HG03457 (cell line): ENCODE measurements at regions not wholly inside any gene's neighbourhood (a gene's known extent, or its start where the extent isn't known, plus 50 kb on each side); places are given as distances from the start of the nearest gene placed in this dataset.

Experiments used
- ATAC-seq: cut with Tn5 transposase; IDR thresholded peaks from one replicate; pipeline ENCODE4 v1.9.1; 2021; ENCODE audit warnings: moderate number of reproducible peaks; ENCODE audit not compliant: unreplicated experiment

DNA sequence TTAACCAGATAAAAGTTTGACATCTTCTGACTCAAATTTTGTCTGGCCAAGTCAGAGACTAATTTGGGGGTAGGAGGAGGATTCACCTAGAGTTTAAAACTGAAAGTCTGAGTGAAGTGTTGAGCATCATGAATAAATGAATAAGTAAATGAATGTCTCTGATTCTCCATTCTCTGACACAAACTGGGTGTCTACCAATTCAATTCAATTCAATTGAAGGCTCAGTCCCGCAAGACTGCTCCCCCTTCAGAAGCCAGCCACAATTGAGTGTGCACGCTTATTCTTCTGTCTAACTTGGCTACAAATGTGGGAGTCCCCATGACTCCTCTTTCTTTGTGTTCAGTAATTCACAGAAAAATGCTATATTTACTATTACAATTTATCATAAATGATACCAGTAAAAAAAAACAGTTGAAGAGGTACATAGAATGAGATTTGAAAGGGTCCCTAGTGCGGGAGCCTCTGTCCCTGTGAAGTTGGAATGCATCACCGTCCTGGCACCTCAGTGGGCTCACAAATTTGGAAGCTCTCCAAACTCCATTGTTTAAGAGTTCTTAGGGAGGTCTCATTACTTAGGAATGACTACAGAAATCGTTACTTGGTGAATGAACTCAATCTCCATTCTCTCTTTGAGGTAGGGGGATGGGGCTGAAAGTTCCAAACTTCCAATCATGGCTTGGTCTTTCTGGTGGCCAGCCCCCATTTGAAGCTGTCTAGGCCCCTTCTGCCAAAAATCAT, 243.7 kb upstream of the PHYHIPL start:
- ATAC-seq, result no peak

DNA sequence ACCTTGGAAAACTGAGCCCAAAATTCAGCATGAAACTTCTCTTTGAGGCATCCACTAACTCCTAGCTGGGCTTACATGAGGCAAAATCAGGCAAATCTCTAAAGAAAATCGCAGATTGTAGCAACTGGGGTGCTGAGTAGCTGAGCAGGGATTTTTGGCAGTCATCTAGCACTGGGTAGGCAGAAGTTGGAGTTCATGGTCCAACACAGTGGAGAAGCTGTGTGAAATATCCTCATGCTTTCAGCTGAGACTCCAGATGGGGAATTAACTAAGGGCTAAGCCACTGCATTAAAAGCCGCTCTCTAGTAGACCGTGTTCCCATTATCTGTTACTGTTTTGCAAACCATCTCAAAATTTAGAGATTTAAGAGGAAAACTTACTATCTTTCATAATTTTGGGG, 240.1 kb upstream of the PHYHIPL start:
- no peak for ATAC-seq

DNA sequence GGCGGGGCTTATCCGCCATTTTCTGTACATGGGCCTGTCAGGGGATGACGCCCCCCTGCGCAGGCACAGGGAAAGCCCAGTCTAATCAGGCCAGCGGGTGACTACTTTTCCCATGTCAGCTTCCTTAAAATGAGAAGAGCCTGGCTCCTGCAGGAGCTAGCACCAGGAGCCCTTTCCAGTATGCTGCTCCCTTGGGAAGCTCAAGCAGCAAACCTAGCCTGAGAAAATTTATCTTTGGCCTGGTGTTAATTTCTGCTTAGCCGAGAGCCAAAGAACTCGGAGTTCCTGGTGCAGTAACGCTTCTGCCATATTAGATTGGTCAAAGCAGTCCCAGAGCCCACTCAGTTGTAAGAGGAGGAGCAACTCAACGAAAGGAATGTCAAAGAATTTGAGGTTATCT, 239.0 kb upstream of the PHYHIPL start:
- ATAC-seq, result no peak

DNA sequence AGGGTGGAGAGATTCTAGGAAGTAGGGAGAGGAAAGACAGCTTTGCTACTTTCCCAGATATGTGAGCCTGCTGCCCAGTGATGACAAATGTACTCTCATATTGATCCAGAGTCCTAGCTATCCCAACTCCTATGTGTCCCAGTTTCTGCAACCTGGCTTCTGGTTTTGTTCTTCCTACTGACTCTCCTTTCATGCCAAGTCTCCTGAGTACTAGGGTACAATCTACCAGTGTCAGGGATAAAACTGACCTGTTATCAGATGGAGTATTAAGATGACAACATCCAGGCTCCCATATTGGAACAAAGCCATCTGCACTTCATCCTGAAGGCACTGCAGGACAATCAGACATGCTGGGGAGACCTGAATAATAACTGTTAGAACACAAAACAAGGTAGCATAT, 233.7 kb upstream of the PHYHIPL start:
- ATAC-seq, result no peak

DNA sequence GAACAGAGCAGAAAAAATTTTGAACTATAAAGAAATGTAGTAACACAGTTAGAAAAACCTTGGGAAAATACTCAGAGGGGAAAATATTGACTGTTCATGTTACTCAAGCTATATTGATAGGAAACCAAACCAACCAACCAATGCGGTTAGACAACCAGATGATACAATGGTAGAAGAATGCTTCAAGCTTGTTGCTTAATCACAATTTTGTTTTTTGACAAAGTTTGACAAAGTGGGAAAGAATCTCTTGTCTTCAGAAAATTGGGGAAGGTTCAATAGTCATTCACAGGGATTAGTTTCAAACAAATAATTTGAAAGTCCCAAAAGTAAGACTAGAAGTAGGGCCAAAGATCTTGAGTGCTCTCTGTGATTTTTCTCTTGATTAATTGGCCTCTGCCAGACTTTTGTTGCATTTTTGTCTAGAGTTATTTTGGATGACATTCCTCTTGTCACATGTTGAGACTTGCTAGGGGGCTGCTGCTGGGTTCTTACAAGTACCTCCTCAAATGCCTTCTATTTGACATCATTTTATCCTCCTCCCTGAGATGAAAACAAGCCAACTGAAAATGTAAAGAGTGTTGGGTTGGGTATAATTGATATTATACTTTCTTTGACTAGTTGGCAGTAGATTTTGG, 233.1 kb upstream of the PHYHIPL start:
- ATAC-seq, result no peak

DNA sequence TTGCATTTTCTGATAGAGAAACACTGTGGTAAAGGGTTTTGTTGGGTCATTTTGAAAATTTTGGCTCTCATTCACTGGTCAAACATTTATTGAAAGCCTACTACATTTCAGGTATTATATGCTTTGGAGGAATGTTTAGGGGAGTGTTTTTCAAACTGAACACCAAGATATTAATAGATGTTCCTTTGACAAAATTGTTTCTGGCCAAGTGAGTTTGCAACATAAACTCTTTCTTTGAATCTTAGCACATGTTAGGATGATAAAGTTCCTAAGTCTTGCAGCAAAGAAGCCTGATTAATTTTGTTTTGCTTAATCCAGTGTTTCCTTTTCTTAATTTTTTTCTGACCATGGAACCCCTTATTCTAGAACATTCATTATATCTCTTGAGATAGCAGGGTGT, 232.5 kb upstream of the PHYHIPL start:
- ATAC-seq, result no peak

DNA sequence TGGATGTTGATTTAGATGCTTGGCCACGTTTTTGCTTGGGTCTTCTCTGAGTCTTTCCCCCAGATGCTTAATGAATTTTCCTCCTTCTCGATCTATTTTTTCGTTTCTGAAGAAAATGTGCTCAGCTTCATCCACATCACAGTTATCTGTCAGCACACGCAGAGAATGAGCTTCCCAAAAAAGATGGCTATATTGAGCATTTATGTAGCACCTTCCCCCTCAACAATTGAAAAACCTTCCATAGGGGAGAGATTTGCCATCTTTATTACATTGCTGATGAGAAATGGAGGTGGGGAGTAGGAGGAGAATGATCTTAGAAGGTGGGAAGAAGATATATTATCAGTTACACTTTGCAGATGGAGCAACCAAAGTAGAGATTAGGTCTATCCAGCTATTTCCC, 228.1 kb upstream of the PHYHIPL start:
- no peak for ATAC-seq

DNA sequence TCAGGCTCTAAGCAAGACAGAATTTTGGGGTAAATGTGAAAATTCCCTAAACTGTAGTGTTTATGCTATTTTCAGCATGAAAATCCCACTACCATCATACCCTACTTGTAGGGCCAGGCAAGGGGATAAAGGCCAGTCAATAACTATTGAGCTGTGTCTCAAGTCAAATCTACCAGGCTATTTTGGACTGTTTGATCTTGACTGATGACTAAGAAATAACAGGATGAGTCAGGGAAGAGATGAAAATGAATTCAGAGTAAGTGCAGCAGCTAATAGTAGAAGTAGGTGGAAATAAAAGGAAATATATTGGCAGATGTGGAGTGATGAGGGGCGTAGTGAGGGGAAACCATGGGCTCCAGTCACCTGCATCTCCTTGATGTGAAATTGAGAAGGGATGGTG, 225.8 kb upstream of the PHYHIPL start:
- ATAC-seq, result no peak

DNA sequence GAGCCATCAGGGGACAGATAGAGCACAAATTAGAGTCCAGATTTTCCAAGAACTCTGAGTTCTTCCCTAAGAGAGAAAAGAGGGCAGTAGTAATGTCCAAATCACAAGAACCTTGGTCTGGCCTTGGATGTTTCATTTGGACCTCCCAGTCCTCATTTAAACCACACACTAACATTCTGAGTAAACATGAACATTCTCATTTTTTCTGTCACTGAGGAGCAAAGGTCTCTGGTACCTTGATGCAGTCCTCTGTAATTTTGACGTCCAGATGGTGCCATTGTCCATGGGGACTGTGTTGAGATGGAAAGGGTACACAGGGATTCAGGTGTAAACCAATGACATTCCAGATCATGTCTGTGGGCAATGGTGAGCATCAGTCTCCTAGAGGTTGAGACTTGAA, 225.4 kb upstream of the PHYHIPL start:
- no peak for ATAC-seq

DNA sequence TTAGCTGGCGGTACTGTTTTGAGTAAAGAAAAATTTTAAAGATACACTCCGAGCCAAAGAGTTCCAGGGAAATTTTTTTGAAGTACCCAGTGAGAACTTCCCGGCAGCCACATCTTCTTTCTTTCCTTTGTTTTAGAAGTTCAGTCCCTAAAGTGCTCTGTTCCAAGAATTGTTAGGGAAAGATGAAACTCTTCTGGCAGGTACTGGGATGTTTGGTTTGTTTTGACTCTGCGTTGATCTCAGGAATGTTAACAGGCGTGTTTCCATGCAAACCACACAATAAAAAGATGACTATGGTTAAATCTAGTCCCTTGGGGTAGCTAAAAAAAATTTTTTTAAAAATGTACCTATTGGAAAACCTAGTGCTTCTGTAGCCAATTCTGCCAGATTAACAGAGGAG, 224.7 kb upstream of the PHYHIPL start:
- no peak for ATAC-seq

DNA sequence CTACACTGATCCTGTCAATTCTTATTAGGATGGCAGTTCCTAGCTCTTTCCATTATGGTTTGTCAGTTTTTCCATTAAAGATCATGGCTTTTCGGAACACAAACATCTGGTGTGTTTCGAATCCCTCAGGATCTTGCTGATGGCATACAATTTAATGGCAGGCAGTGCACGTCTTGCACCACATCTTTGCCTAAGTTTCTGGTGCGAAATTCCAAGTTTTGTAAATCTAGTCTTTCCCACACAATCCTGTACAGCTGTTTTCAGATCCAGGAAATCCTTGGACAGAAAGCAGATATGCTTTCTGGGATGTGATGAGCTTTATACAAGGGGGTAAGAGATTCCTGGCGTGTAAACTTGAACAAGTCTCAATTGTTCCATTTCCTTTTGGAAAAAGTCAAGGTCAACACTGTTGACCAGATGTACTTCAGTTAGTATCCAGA, 224.3 kb upstream of the PHYHIPL start:
- ATAC-seq, result no peak

DNA sequence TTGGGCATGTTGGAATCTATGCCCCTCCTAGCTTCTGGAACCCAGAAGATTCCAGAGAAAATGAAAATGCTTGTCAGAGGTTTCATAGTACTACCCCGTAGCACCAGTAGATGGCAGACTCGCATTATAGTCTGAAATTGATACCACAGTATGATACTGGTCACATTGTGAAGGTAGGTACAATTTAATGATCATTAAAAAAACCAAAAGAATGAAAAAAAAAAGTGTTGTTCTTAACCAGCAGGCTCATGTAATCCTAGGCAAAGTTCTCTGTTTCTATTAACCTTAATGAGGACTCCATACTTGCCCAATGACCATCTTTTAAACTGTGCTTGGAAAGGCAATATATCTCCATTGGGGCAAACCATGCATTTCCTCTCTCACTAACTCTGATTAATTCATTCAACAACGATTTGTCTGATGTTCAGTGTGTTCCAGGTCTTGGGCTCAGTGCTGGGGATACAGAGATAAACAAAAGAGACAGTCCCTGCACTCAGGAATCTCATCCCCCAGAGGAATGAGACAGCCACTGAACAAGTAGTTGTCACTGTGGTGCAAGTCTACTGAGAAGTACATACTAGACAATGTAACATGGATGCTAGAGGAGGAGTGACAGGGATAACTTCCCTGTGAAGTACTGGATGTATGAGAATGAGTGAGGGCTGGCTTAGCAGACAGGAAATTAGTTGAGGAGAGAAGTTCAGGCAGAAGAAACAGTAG, 223.5 kb upstream of the PHYHIPL start:
- peak; percentile 74 for ATAC-seq

DNA sequence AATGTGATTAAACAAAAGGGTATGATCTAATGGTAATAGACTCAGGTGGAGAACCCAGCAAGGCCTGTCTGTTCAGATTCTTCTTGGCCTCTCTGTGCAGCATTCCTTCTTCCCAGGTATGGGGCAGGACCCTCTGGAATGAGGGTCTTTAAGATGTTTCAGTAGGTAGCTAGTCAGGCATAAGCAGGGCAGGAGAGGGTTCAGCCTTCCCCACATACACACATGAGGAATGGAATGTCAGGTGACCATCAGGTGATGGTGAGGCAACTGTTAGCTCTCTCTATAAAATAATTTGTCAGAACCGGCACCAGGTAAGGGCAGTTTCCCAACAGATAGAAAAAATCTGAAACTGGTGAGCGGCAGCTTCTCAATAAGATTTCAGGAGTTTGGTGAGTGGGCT, 222.3 kb upstream of the PHYHIPL start:
- no peak for ATAC-seq

DNA sequence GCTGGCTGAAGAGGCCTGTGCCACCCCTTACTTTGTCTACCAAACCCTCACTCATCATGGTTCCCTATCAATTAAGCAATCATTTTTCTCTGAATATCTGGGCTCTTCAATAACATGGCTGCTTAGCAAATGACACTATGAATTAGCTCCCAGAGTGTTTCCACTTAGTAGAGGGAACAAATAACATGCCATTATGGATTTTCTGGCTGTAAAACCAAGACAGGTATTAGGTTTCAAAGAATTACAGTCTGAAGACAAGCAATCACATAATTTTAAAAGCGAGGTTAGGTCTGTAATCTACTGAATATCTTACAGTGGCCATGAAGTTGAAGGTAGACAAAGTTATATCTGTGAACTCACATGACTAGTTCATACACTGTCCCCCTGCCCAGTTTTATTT, 220.8 kb upstream of the PHYHIPL start:
- ATAC-seq, result no peak

DNA sequence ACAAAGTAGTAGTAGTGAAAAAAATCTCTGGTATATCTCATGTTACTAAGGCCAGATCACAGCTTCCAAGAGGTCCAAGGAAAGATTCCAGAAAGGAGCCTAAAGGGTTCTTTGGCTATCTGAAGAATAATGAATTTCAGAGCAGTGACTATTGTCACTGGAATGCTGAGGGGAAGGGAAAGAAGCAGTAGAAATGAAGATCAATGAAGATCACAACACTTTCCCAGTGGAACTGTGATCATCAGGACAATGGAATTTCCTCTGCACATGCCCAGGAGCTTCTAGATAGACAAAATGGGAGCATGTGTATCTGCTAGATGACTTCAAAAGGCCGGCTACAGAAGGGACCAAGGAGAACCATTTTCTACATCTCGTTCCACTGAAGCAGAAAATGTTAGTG, 219.5 kb upstream of the PHYHIPL start:
- no peak for ATAC-seq

DNA sequence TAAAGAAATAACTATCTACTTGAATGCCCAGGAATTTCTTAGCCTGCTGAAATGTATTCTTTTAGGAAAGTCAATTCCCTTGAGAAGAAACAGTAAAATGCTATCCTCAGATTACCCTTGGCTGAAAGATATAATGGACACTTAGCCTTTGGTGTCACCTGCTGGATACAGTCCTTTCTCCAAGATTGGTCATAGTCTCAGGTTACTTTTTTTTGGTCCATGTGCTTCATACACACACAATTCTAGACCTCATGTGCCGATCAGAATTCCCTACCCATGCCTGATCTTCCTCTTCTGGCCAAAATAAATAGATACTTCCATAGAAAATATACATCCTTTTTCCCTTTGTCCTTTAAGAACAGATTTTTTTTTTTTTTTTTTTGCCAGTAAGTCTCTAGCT, 218.9 kb upstream of the PHYHIPL start:
- no peak for ATAC-seq

DNA sequence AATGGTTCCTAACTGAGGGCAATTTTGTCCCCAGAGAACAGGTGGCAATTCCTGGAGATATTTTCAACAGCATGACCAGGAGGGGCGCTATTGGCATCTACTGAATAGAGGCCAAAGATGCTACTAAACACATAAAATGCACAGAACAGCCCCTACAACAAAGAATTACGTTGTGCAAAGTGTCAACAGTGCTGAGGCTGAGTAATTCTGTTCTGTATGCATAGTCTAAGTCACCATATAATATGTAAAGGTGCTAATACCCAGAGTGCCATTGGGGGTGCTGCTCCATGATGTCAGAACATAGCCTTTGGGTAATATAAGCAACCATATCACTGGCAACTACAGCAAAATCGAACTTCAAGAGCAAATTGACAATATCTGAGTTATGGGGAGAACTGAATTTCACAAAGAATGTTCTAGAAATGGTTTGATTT, 213.3 kb upstream of the PHYHIPL start:
- no peak for ATAC-seq

DNA sequence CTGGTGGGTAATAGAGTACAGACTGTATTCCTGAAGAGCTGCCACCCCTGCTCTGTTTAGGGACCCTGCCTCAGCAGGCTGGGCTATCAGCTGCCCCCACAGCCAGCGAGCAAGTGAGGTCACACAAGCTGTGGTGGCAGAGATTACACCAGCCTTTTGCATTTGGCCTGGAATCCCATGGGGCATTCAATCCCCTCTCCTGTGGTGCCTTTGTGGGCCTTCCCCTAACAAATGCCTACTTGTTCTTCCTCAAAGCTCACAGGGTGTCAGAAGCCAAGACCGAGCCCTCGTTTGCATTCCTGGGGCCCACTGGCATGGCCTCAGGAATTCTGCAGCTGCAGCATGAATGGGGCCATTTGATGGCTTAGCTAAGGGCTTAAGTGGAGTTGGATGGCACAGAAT, 212.7 kb upstream of the PHYHIPL start:
- ATAC-seq, result no peak

DNA sequence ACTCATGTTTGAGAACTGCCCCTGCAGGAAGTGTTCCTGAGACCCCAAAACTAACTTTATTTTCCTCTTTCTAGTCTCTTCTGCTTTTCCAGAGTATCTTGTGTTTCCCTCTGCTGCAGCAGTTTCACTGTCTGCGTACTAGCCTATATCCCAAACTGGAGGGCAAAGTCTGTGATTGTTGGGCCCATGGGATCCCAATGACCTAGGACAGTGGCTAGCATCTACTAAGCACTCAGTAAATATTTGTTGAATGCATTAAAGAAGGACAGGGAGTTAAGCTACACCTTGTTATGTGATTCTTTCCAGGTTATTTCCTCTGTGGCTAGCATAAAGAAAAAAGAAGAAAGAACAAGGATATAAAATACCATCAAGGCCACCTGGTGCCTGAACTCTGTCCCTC, 210.6 kb upstream of the PHYHIPL start:
- ATAC-seq, result no peak

DNA sequence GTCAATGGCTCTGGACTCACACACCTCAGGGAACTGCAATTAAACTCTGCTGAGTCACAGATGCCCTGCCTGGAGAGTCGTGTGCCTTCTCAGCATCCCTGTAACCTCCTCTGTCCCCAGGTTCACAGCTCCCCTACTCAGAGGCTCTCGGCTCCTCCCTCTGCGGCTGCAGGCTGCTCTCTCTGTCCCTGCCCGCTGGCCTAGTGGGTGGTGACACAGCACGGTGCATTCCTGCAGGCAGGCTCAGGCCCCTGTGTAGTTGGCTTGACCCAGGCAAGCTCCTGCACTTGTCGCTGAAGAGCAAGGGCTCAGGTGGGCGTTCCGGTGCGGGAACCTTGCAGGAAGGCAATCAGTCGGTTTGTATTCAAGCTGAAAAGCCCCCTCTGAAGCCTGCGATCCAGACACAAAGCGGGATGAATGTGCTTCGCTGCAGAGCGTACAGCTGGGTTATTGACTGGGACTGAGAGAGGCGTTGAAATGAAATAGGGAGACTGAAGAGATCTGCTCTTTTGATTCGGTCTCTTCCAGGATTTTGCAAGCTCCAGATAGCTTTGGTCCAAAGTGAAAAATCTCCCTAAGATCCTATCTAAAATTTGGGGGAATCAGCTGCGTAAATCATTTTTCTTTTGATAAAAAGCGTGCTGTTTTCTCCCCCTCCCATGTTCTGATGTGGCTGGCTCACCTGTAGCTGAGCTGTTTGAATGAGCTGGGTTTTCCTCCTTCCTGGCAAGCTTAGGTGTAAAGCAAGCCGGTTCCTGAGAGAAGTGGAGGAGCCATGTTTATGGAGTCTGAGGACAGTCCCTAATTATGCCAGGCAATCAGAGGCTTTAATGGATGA, 208.7 kb upstream of the PHYHIPL start:
- no peak for ATAC-seq

DNA sequence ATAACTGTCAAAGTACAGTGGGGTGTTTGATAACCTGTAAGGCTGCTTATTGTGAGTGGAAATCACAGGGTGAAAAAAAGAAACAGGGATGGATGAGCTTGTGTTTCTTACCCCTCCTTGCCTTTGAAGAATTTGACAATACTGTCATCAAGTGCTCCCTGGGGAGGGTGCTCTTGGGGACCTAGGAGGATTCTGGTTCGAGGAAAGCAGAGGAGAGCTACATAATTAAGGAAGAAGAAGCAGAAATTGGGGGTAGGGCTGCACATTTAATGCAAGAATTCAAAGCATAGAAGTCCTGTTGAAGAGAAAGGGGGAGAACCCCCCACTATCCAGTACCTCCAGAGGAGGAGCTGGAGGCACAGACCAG, 208.1 kb upstream of the PHYHIPL start:
- no peak for ATAC-seq
